ENCODE measurements at regions not wholly inside any gene's neighbourhood (a gene's known extent, or its start where the extent isn't known, plus 50 kb on each side); places are given as distances from the start of the nearest gene placed in this dataset.

GRCh38 chr17:68812876-68813584 is 142.2 kb downstream of the ABCA8 start:
- Histone ChIP-seq H3K18ac (ENCODE audit: low read depth in 1 of 2, low read length in 2 of 2) (no peak overlapping the region), H3K14ac (ENCODE audit: low read length in 2 of 2) (no peak overlapping the region), H2BK120ac (ENCODE audit: low read depth, low read length) (no peak overlapping the region), H4K8ac (ENCODE audit: low read length) (no peak overlapping the region), H2BK5ac (ENCODE audit: low read depth, low read length, poor library complexity, severe bottlenecking) (no peak overlapping the region), H3K9me3 (ENCODE audit: control insufficient read depth, low read length) (peaks cover 3% of the 10 kb centered on the region), H3K79me1 (replicated peaks; ENCODE audit: low read length, poor library complexity, severe bottlenecking) (no peaks in the 10 kb centered on the region), H2AK5ac (ENCODE audit: low read length, severe bottlenecking) (no peak overlapping the region), H2AFZ (ENCODE audit: low read depth, low read length) (no peak overlapping the region), H3K23ac (ENCODE audit: low read length in 2 of 2) (no peak overlapping the region), H2BK15ac (ENCODE audit: low read depth, poor library complexity, severe bottlenecking) (no peak overlapping the region), H3K27ac (ENCODE audit: low read length, poor library complexity, severe bottlenecking) (no peak overlapping the region), H3K36me3 (ENCODE audit: control insufficient read depth in 1 of 2, insufficient read depth in 2 of 2, low read depth in 1 of 2, low read length in 2 of 2) (no peaks in the 10 kb centered on the region), H3K27me3 (ENCODE audit: control insufficient read depth in 1 of 2, insufficient read depth in 1 of 2, low read length in 2 of 2) (no peaks in the 10 kb centered on the region), H3K4me2 (ENCODE audit: low read length, poor library complexity, severe bottlenecking) (no peak overlapping the region), H3K4me3 (ENCODE audit: insufficient read depth in 1 of 2, low read depth in 1 of 2, low read length in 2 of 2) (no peak overlapping the region), H3K4me1 (ENCODE audit: control insufficient read depth, insufficient read depth, low read depth, low read length) (no peaks in the 10 kb centered on the region), H3K9ac (ENCODE audit: low read length) (no peak overlapping the region), H2BK12ac (ENCODE audit: low read length in 2 of 2) (no peak overlapping the region), H4K91ac (ENCODE audit: low read length) (no peak overlapping the region), H3K4ac (ENCODE audit: low read depth in 1 of 2, low read length in 2 of 2) (no peak overlapping the region)
- WGBS: no CpG with 5 or more reads among the region's 1 CpG
- peak; percentile 76 for DNase-seq

- H3K79me1 ChIP-seq (replicated peaks; ENCODE audit: low read length, poor library complexity, severe bottlenecking): no peaks in the 10 kb centered on the region
- no peak overlapping the region for H3K27ac ChIP-seq (ENCODE audit: low read length, poor library complexity, severe bottlenecking)
- no peak overlapping the region for H3K23ac ChIP-seq (ENCODE audit: low read length in 2 of 2)
- H4K91ac ChIP-seq (ENCODE audit: low read length): no peak overlapping the region
- no peak overlapping the region for H3K4me2 ChIP-seq (ENCODE audit: low read length, poor library complexity, severe bottlenecking)
- H4K8ac ChIP-seq (ENCODE audit: low read length): no peak overlapping the region
- no peak overlapping the region for H3K9ac ChIP-seq (ENCODE audit: low read length)
- no peak overlapping the region for H3K18ac ChIP-seq (ENCODE audit: low read depth in 1 of 2, low read length in 2 of 2)
- WGBS: 91% methylated on average over 1 of the region's 2 CpGs
- no peak overlapping the region for H2BK15ac ChIP-seq (ENCODE audit: low read depth, poor library complexity, severe bottlenecking)
- H3K9me3 ChIP-seq (ENCODE audit: control insufficient read depth, low read length): peaks cover 3% of the 10 kb centered on the region
- no peak overlapping the region for H2AK5ac ChIP-seq (ENCODE audit: low read length, severe bottlenecking)
- no peak overlapping the region for H3K4me3 ChIP-seq (ENCODE audit: insufficient read depth in 1 of 2, low read depth in 1 of 2, low read length in 2 of 2)
- no peak overlapping the region for H2AFZ ChIP-seq (ENCODE audit: low read depth, low read length)
- H3K27me3 ChIP-seq (ENCODE audit: control insufficient read depth in 1 of 2, insufficient read depth in 1 of 2, low read length in 2 of 2): no peaks in the 10 kb centered on the region
- no peak overlapping the region for H2BK12ac ChIP-seq (ENCODE audit: low read length in 2 of 2)
- H3K4me1 ChIP-seq (ENCODE audit: control insufficient read depth, insufficient read depth, low read depth, low read length): no peaks in the 10 kb centered on the region
- H2BK120ac ChIP-seq (ENCODE audit: low read depth, low read length): no peak overlapping the region
- no peak overlapping the region for H3K4ac ChIP-seq (ENCODE audit: low read depth in 1 of 2, low read length in 2 of 2)
- no peak overlapping the region for H2BK5ac ChIP-seq (ENCODE audit: low read depth, low read length, poor library complexity, severe bottlenecking)
- no peak overlapping the region for H3K14ac ChIP-seq (ENCODE audit: low read length in 2 of 2)
- DNase-seq: no peak
- H3K36me3 ChIP-seq (ENCODE audit: control insufficient read depth in 1 of 2, insufficient read depth in 2 of 2, low read depth in 1 of 2, low read length in 2 of 2): no peaks in the 10 kb centered on the region
These were observed 146.0 kb downstream of the ABCA8 start for GRCh38 chr17:68809148-68809547.

- no peak overlapping the region for H3K4me2 ChIP-seq (ENCODE audit: low read length, poor library complexity, severe bottlenecking)
- no peak overlapping the region for H3K4ac ChIP-seq (ENCODE audit: low read depth in 1 of 2, low read length in 2 of 2)
- no peak overlapping the region for H3K18ac ChIP-seq (ENCODE audit: low read depth in 1 of 2, low read length in 2 of 2)
- no peak overlapping the region for H2BK15ac ChIP-seq (ENCODE audit: low read depth, poor library complexity, severe bottlenecking)
- H3K36me3 ChIP-seq (ENCODE audit: control insufficient read depth in 1 of 2, insufficient read depth in 2 of 2, low read depth in 1 of 2, low read length in 2 of 2): no peaks in the 10 kb centered on the region
- no peak overlapping the region for H3K4me3 ChIP-seq (ENCODE audit: insufficient read depth in 1 of 2, low read depth in 1 of 2, low read length in 2 of 2)
- H4K8ac ChIP-seq (ENCODE audit: low read length): peak overlapping the region; percentile 4
- H2AK5ac ChIP-seq (ENCODE audit: low read length, severe bottlenecking): no peak overlapping the region
- 95% methylated on average over 1 of the region's 2 CpGs for WGBS
- no peaks in the 10 kb centered on the region for H3K27me3 ChIP-seq (ENCODE audit: control insufficient read depth in 1 of 2, insufficient read depth in 1 of 2, low read length in 2 of 2)
- no peak overlapping the region for H3K9ac ChIP-seq (ENCODE audit: low read length)
- H3K23ac ChIP-seq (ENCODE audit: low read length in 2 of 2): no peak overlapping the region
- peaks cover 3% of the 10 kb centered on the region for H3K9me3 ChIP-seq (ENCODE audit: control insufficient read depth, low read length)
- H3K79me1 ChIP-seq (replicated peaks; ENCODE audit: low read length, poor library complexity, severe bottlenecking): no peaks in the 10 kb centered on the region
- H2BK120ac ChIP-seq (ENCODE audit: low read depth, low read length): no peak overlapping the region
- H3K4me1 ChIP-seq (ENCODE audit: control insufficient read depth, insufficient read depth, low read depth, low read length): no peaks in the 10 kb centered on the region
- no peak overlapping the region for H3K14ac ChIP-seq (ENCODE audit: low read length in 2 of 2)
- DNase-seq: peak; percentile 7
- no peak overlapping the region for H3K27ac ChIP-seq (ENCODE audit: low read length, poor library complexity, severe bottlenecking)
- no peak overlapping the region for H4K91ac ChIP-seq (ENCODE audit: low read length)
- no peak overlapping the region for H2BK5ac ChIP-seq (ENCODE audit: low read depth, low read length, poor library complexity, severe bottlenecking)
- H2AFZ ChIP-seq (ENCODE audit: low read depth, low read length): no peak overlapping the region
- no peak overlapping the region for H2BK12ac ChIP-seq (ENCODE audit: low read length in 2 of 2)
These were observed 147.0 kb downstream of the ABCA8 start for GRCh38 chr17:68807998-68808772.

- H3K4ac ChIP-seq (ENCODE audit: low read depth in 1 of 2, low read length in 2 of 2): no peak overlapping the region
- H3K14ac ChIP-seq (ENCODE audit: low read length in 2 of 2): no peak overlapping the region
- H2BK120ac ChIP-seq (ENCODE audit: low read depth, low read length): no peak overlapping the region
- DNase-seq: no peak
- no peak overlapping the region for H2BK15ac ChIP-seq (ENCODE audit: low read depth, poor library complexity, severe bottlenecking)
- no peaks in the 10 kb centered on the region for H3K79me1 ChIP-seq (replicated peaks; ENCODE audit: low read length, poor library complexity, severe bottlenecking)
- no peak overlapping the region for H2AK5ac ChIP-seq (ENCODE audit: low read length, severe bottlenecking)
- no peak overlapping the region for H3K23ac ChIP-seq (ENCODE audit: low read length in 2 of 2)
- H3K27ac ChIP-seq (ENCODE audit: low read length, poor library complexity, severe bottlenecking): no peak overlapping the region
- no peak overlapping the region for H3K4me2 ChIP-seq (ENCODE audit: low read length, poor library complexity, severe bottlenecking)
- no peaks in the 10 kb centered on the region for H3K4me1 ChIP-seq (ENCODE audit: control insufficient read depth, insufficient read depth, low read depth, low read length)
- WGBS: no CpG with 5 or more reads among the region's 1 CpG
- H2AFZ ChIP-seq (ENCODE audit: low read depth, low read length): no peak overlapping the region
- no peaks in the 10 kb centered on the region for H3K36me3 ChIP-seq (ENCODE audit: control insufficient read depth in 1 of 2, insufficient read depth in 2 of 2, low read depth in 1 of 2, low read length in 2 of 2)
- peak overlapping the region in 1 of 2 experiments; percentile 10 for H2BK12ac ChIP-seq (ENCODE audit: low read length in 2 of 2)
- H3K18ac ChIP-seq (ENCODE audit: low read depth in 1 of 2, low read length in 2 of 2): no peak overlapping the region
- no peak overlapping the region for H2BK5ac ChIP-seq (ENCODE audit: low read depth, low read length, poor library complexity, severe bottlenecking)
- H3K9me3 ChIP-seq (ENCODE audit: control insufficient read depth, low read length): no peaks in the 10 kb centered on the region
- no peaks in the 10 kb centered on the region for H3K27me3 ChIP-seq (ENCODE audit: control insufficient read depth in 1 of 2, insufficient read depth in 1 of 2, low read length in 2 of 2)
- no peak overlapping the region for H3K9ac ChIP-seq (ENCODE audit: low read length)
- no peak overlapping the region for H3K4me3 ChIP-seq (ENCODE audit: insufficient read depth in 1 of 2, low read depth in 1 of 2, low read length in 2 of 2)
- no peak overlapping the region for H4K91ac ChIP-seq (ENCODE audit: low read length)
- H4K8ac ChIP-seq (ENCODE audit: low read length): no peak overlapping the region
These were observed 149.6 kb downstream of the ABCA8 start for GRCh38 chr17:68805609-68806008.

Data from mesenchymal stem cell (in vitro differentiated cells and primary cell).